ENCODE measurements at regions not wholly inside any gene's neighbourhood (a gene's known extent, or its start where the extent isn't known, plus 50 kb on each side); places are given as distances from the start of the nearest gene placed in this dataset.

DNA sequence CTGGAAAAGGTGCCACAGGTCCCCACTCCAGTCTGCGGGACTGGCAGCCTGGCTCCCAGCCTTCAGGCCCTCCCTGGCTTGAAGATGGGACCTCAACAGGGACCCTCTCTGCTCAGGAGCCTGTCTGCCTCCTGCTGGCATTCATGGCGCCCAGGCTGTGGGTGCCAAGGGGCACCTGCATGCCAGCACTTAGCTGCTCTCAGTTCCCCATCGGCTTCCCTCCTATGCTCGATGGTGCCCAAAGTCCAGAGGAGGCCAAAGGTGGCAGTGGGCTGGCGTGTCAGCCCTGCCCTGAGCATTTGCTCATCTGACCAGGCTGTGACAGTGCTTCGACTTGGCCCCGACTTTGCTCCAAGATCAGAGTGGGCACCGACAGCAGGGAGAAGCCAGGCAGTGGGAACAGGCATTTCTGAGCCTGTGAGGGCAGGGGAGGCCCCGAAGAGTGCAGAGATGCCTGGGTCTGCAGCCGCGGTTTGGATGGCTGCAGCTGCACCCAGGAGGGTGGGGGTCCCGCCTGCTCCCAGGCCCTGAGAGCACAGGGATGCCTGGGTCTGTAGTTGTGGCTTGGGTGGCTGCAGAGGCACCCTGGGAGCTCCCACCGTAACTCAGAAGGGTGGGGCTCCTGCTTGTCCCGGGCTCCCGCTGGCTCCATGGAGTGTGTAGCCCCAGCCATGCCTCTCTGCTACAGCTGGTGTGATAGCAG, 463.6 kb downstream of the TBC1D22A start:
- Histone ChIP-seq H3K27me3 (ENCODE audit: control insufficient read depth, insufficient read depth, low read length) (no peaks in the 10 kb centered on the region), H3K9me3 (ENCODE audit: control insufficient read depth, insufficient read depth, low read length) (no peaks in the 10 kb centered on the region), H3K27ac (ENCODE audit: low read length) (no peak overlapping the region), H3K36me3 (ENCODE audit: control insufficient read depth, insufficient read depth, low read length) (no peaks in the 10 kb centered on the region), H3K4me3 (ENCODE audit: low read length) (no peak overlapping the region), H3K4me1 (ENCODE audit: control insufficient read depth, insufficient read depth, low read length) (no peaks in the 10 kb centered on the region)
- Mint-ChIP-seq H3K4me1 (no peaks in the 10 kb centered on the region), H3K36me3 (no peaks in the 10 kb centered on the region), H3K27me3 (ENCODE audit: low read depth in 2 of 2) (no peaks in the 10 kb centered on the region), H3K9me3 (no peaks in the 10 kb centered on the region), H3K4me3 (no peak overlapping the region), H3K27ac (no peak overlapping the region)
- DNase-seq (no peak), ATAC-seq (no peak)
- intact Hi-C loops (cut with micrococcal nuclease) = no loop called here
- TF ChIP-seq, protein P1, sequence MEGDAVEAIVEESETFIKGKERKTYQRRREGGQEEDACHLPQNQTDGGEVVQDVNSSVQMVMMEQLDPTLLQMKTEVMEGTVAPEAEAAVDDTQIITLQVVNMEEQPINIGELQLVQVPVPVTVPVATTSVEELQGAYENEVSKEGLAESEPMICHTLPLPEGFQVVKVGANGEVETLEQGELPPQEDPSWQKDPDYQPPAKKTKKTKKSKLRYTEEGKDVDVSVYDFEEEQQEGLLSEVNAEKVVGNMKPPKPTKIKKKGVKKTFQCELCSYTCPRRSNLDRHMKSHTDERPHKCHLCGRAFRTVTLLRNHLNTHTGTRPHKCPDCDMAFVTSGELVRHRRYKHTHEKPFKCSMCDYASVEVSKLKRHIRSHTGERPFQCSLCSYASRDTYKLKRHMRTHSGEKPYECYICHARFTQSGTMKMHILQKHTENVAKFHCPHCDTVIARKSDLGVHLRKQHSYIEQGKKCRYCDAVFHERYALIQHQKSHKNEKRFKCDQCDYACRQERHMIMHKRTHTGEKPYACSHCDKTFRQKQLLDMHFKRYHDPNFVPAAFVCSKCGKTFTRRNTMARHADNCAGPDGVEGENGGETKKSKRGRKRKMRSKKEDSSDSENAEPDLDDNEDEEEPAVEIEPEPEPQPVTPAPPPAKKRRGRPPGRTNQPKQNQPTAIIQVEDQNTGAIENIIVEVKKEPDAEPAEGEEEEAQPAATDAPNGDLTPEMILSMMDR (IDR thresholded peaks at IDR 0.05) = no peak
- 89% methylated on average over 15 of the region's 15 CpGs for WGBS (ENCODE audit: insufficient coverage)

DNA sequence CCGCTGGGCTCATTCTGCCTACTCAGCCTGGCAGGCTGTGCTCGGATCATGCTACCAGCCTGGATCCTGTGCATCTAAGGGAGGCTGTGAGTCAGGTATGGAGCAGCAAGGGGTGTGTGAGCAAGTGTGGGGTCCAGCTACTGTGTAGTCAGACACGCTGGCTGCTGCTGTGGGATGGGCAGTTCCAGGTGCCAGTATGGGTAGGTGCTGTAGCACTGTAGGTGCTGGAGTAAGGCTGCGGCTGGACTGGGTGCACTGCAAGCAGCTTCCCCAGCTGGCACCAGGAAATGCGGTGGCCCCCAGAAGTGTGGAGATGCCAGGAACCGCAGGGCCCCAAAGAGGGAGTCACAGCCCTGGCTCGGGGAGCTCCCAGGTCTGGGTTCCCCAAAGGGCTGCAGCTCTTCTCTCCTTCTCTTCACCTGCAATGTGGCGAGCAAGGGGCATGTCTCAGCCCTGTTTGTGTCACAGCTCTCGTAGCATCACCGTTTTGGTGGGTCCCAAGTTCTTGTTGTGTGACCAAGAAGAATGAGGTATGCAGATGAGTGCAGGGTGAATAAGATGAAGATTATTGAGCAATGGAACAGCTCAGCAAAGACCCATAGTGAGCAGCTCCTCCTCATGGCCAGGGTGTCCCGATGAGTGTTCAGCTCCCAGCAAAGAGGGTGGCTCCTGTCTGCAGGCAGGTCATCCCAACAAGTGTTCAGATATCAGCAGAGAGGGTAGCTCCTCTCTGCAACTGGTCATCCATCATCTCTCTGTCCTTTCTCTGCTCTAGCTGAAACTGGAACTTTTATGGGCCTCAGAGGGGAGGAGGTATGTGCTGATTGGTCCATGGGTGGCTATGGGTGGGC, 462.9 kb downstream of the TBC1D22A start:
- Mint-ChIP-seq H3K36me3 (no peaks in the 10 kb centered on the region), H3K4me3 (no peak overlapping the region), H3K27me3 (ENCODE audit: low read depth in 2 of 2) (no peaks in the 10 kb centered on the region), H3K27ac (no peak overlapping the region), H3K9me3 (no peaks in the 10 kb centered on the region), H3K4me1 (no peaks in the 10 kb centered on the region)
- intact Hi-C loops (cut with micrococcal nuclease) = no loop called here
- no peaks in the 10 kb centered on the region for H3K4me1 ChIP-seq (ENCODE audit: control insufficient read depth, insufficient read depth, low read length)
- no peak overlapping the region for H3K4me3 ChIP-seq (ENCODE audit: low read length)
- H3K27ac ChIP-seq (ENCODE audit: low read length) = no peak overlapping the region
- WGBS (ENCODE audit: insufficient coverage) = 94% methylated on average over 10 of the region's 11 CpGs
- no peaks in the 10 kb centered on the region for H3K9me3 ChIP-seq (ENCODE audit: control insufficient read depth, insufficient read depth, low read length)
- ATAC-seq (no peak), DNase-seq (no peak)
- no peaks in the 10 kb centered on the region for H3K27me3 ChIP-seq (ENCODE audit: control insufficient read depth, insufficient read depth, low read length)
- no peaks in the 10 kb centered on the region for H3K36me3 ChIP-seq (ENCODE audit: control insufficient read depth, insufficient read depth, low read length)
- TF ChIP-seq, protein P1 (IDR thresholded peaks at IDR 0.05) = no peak
